ENCODE measurements at regions not wholly inside any gene's neighbourhood (a gene's known extent, or its start where the extent isn't known, plus 50 kb on each side); places are given as distances from the start of the nearest gene placed in this dataset.
A peak's percentile ranks its signal among the peaks of the same experiment; 100 is the strongest.

DNA sequence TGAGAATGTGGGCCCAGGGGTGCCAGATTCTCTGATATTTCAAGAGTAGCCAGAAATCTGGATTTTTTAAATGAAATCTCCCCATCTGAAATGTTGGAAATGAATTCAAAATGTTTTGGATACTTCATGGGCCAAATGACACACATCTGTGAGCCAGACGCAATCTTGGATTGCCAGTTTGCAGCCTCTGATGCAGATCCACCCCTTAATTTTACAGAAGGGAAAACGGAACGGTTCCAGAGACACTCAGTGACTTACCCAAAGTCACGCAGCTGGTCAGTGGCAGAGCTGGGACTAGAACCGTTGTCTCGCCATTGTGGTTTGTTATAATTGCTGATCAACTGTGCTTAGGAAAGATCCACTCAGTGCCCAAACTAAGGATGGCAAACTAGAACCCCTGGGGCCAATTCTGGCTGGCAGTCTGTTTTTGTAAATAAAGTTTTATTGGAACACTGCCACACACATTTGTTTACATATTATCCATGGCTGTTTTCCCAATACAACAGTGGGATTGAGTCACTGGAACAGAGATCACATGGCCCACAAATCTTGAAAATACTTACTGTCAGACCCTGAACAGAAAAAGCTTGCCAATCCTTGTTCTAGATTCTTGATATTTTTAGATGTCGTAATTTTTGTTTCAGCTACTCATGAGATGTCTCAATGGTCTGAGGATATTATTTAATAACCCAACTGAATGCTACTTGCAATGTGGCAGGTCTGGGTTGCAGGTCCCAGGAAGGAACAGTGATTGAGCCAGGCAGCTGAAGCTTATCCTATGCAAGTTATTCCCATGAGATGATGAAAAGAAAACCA is 143.8 kb downstream of the AXIN2 start:
- Mint-ChIP-seq H3K27me3 (ENCODE audit: insufficient read depth) (peaks cover 4% of the 10 kb centered on the region), H3K9me3 (no peaks in the 10 kb centered on the region), H3K27ac (no peak overlapping the region), H3K36me3 (ENCODE audit: low read depth) (no peaks in the 10 kb centered on the region; the same call in 1 of the 2 replicates), H3K4me1 (ENCODE audit: low read depth) (no peaks in the 10 kb centered on the region), H3K4me3 (no peak overlapping the region)
- TF ChIP-seq, protein P1, sequence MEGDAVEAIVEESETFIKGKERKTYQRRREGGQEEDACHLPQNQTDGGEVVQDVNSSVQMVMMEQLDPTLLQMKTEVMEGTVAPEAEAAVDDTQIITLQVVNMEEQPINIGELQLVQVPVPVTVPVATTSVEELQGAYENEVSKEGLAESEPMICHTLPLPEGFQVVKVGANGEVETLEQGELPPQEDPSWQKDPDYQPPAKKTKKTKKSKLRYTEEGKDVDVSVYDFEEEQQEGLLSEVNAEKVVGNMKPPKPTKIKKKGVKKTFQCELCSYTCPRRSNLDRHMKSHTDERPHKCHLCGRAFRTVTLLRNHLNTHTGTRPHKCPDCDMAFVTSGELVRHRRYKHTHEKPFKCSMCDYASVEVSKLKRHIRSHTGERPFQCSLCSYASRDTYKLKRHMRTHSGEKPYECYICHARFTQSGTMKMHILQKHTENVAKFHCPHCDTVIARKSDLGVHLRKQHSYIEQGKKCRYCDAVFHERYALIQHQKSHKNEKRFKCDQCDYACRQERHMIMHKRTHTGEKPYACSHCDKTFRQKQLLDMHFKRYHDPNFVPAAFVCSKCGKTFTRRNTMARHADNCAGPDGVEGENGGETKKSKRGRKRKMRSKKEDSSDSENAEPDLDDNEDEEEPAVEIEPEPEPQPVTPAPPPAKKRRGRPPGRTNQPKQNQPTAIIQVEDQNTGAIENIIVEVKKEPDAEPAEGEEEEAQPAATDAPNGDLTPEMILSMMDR (IDR thresholded peaks at IDR 0.05) = no peak
- DNase-seq = no peak

DNA sequence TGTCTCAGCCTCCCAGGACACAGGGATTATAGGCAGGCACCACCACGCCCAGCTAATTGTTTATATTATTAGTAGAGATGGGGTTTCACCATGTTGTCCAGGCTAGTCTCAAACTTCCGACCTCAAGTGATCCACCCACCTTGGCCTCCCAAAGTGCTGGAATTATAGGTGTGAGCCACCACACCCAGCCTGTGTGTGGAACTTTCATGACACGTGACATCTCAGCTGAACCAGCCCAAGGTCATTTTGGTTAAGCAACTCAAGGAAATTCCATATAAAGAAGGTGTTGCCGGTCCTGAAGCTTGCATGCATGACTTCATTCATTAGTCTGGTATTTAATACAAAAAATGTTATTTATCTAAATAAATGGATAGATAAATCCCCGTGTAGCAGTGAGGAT is 145.5 kb downstream of the AXIN2 start:
- no peak overlapping the region for H3K27ac Mint-ChIP-seq

DNA sequence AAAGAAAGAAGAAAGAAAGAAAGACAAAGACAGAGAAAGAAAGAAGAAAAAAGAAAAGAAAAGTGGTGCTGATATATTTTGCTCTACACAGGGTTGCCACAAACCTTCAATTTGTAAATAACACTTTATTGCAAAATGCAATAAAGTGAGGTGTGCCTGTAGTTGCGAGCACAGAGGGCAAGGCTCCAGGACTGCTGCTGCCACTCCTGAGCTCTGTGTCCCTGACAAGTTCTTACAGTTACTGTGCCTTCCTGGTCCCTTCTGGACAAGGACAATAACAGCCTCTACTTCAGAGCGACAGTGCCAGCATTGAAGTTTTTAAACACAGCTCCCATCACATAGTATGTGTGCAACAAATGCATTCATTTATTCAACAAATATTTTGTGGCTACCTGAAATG is 148.1 kb downstream of the AXIN2 start:
- Mint-ChIP-seq H3K4me1 (ENCODE audit: low read depth) (peaks cover 11% of the 10 kb centered on the region), H3K4me3 (no peak overlapping the region), H3K27ac (no peak overlapping the region), H3K36me3 (ENCODE audit: low read depth) (no peaks in the 10 kb centered on the region; the same call in 1 of the 2 replicates), H3K9me3 (no peaks in the 10 kb centered on the region), H3K27me3 (ENCODE audit: insufficient read depth) (peaks cover 4% of the 10 kb centered on the region)
- DNase-seq = no peak
- TF ChIP-seq, protein P1 (IDR thresholded peaks at IDR 0.05) = no peak

More for the DNA sequence above, 145.5 kb downstream of the AXIN2 start:
- TF ChIP-seq, protein P1 (IDR thresholded peaks at IDR 0.05) = no peak
- H3K4me3 Mint-ChIP-seq = no peak overlapping the region
- H3K4me1 Mint-ChIP-seq (ENCODE audit: low read depth) = no peaks in the 10 kb centered on the region
- no peaks in the 10 kb centered on the region for H3K9me3 Mint-ChIP-seq
- H3K27me3 Mint-ChIP-seq (ENCODE audit: insufficient read depth) = peaks cover 4% of the 10 kb centered on the region
- H3K36me3 Mint-ChIP-seq (ENCODE audit: low read depth) = no peaks in the 10 kb centered on the region; the same call in 1 of the 2 replicates
- DNase-seq = no peak

DNA sequence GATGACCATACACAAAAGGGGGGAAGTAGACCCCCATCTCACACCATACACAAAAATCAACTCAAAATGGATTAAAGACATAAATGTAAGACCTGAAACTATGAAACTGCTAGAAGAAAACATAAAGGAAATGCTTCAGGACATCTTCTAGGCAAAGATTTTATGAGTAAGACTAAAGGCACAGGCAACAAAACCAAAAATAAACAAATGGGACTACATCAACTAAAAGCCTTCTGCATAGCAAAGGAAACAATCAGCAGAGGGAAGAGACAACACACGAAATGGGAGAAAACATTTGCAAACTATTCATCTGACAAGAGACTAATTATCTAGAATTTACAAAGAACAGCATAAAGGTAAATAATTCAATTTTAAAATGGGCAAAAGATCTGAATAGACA is 152.1 kb downstream of the AXIN2 start:
- H3K27me3 Mint-ChIP-seq (ENCODE audit: insufficient read depth) = peaks cover 2% of the 10 kb centered on the region
- peak; percentile 43 for DNase-seq
- no peak overlapping the region for H3K27ac Mint-ChIP-seq

DNA sequence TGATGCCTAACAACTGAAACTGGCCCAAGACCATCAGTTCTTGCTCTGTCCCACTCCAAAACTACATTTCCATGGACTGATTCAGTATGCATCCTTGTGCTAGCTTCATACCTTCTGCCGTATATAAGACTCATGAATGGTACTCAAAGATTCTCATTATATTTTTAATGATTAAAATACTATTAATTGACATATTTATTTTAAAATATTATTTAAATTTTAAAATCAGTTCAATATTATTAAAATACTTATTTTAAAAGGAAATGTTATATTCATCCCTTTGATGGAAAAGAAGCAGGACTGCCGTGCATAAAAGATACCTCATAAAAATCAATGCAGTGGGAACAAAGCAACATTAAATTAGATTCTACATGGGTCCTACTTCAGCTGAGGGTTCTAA is 153.4 kb downstream of the AXIN2 start:
- peaks cover 11% of the 10 kb centered on the region for H3K4me1 Mint-ChIP-seq (ENCODE audit: low read depth)
- peaks cover 2% of the 10 kb centered on the region for H3K27me3 Mint-ChIP-seq (ENCODE audit: insufficient read depth)
- no peak for DNase-seq
- TF ChIP-seq, protein P1 (IDR thresholded peaks at IDR 0.05) = no peak
- H3K4me3 Mint-ChIP-seq = no peak overlapping the region
- no peaks in the 10 kb centered on the region; the same call in 1 of the 2 replicates for H3K36me3 Mint-ChIP-seq (ENCODE audit: low read depth)
- no peak overlapping the region for H3K27ac Mint-ChIP-seq
- H3K9me3 Mint-ChIP-seq = no peaks in the 10 kb centered on the region

More for the DNA sequence above, 152.1 kb downstream of the AXIN2 start:
- no peaks in the 10 kb centered on the region; the same call in 1 of the 2 replicates for H3K36me3 Mint-ChIP-seq (ENCODE audit: low read depth)
- no peaks in the 10 kb centered on the region for H3K9me3 Mint-ChIP-seq
- no peak overlapping the region for H3K4me3 Mint-ChIP-seq
- H3K4me1 Mint-ChIP-seq (ENCODE audit: low read depth) = peaks cover 11% of the 10 kb centered on the region
- TF ChIP-seq, protein P1 (IDR thresholded peaks at IDR 0.05) = no peak
